Activated CD4-positive, alpha-beta T cell treated with anti-CD3 and anti-CD28 coated beads, Interleukin-2, amount 50 U/mL, for 16 hours (primary cell): ENCODE measurements at regions not wholly inside any gene's neighbourhood (a gene's known extent, or its start where the extent isn't known, plus 50 kb on each side); places are given as distances from the start of the nearest gene placed in this dataset.

Source experiments
- DNase-seq: peaks from one replicate; pipeline ENCODE4 v3.0.0-alpha.2; 2020

DNA sequence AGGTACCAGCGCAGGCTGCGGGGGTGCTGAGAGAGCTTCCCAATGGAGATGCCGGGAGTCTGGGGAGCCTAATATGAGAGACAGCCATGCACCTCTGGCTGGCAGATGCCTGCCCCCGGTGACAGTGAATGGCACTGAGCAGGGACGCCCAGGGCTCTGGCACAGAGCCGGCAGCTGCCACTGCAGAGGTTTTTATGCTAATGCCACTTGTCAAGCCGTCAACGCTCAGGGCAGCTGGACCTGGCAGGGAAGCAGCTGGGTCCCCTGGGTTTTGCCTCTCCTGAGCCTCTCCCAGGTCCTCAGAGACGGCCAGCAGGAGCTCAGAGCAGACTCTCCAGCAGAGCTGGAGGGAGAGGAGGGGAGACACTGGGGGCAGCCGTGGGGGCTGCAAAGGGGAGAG is 573.6 kb downstream of the BUD13 start:
- DNase-seq, result no peak

DNA sequence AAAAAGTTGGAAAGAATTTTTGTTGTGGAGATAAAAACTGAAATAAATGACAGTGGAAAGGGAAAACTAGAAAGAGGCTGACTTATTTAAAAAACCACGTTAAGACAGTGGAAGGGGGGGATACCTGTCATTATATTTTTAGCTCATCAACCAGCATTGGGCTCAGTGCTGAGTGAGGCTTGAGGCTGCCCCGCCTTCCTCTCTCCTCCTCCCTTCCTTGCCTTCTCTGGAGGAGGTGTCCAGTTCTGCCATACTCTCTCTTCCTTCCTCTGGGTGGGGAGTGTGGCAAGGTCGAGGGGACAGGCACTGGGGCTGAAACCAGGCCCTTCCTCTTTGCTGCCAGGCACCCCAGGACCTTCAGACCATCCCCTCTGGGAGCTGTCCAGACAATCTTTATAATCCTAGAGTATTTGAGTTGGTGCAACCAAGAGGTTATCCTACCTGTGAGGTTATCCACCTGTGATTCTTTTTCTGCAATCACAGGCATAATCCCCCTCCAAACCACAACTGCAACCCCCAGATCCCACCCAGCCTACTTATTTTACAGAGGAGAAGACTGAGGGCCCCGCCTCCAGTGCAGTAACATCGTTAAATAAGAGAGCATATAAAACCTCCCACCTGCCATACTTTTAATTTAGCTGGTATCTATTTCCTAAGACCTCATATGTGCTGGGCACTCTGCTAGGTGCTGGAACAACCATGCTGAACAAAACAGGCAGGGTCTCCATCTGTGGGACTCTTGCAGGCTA is 578.5 kb downstream of the BUD13 start:
- no peak for DNase-seq

DNA sequence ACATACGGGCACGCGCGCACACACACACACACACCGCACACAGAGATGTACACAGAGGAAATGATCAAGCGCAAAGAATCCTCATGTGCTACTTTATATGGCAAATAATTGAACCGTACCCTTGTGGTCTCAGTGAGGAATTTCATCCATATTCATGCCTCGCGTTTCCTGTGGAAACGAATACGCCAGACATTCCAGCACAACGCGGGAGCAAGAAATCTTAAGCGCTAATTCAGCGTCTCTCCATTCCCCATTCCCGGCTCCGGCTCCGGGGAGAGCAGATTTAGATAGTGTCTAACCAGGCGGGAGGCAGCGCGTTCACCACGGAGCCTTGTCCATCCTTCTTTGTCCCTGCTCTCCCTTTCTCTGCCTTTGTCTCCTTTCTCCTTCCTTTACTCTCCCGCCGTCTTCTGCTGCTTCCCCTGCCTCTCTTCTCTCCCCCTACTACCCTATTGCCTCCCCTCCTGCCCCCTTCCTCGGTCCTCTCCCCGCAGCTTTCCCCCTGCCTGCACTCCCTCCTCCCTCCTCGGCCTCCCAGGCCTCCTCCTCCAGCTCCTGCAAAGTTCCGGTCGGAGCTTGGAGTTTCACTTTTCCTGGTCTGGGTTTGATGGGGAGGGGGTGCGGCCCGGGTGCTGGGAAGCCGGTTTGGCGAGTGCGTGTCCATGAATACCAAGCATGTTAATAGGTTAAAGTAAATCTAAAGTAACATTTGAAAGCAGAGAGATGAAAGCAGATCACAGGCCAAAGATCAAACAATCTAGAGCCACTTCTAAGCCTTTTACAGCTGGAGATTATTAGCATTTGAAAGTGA is 579.3 kb downstream of the BUD13 start:
- DNase-seq, result no peak

DNA sequence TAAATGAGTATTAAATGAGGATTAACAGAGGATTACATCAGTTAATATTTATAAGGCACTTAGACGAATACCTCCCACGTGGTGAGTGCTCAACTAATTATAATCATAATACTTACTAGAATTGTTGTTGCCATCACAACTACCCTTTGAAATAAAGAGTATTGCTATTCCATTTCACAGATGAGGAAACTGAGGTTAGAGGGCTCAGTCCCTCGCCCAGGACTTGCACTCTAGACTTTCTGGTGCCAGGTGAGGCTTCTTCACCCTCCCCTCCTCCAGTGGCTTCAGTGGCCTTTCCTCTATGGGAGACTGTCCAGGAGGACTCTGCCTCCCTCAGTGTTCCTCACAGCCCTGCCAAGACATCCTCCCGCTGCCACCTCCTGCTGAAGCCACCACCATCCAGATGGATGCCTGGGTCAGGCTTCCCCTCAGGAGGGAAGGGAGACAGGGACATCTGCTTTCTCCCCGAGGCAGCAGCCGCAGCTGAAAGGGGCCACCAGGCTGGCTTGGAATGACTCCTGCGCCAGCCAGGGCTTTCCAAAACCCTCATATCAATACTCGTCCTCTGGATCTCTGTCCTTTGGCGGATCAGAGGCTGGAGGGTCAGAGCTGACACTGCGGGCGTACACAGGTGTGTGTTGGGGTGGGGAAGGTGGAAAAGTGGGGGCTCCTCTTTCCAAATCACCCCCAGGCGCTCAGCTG is 580.1 kb downstream of the BUD13 start:
- DNase-seq, result no peak

DNA sequence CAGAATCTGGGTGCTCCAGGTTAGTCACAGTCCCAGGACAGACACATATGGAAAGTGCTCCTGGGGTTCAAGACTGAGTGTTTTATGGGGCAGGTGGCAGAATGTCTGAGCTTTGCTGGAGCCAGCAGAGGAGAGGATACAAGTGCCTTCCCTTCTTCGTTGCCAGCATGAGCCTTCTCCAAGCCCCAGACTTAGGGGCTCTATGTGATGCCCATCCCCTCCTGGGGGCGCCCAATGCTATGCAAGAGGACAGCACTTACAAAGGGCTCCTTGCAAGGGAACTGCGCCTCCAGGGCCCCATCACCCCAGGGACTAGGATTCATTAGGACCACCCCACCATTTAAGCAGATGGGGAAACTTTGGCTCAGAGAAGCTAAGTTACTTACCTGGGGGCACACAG is 581.9 kb downstream of the BUD13 start:
- no peak for DNase-seq

DNA sequence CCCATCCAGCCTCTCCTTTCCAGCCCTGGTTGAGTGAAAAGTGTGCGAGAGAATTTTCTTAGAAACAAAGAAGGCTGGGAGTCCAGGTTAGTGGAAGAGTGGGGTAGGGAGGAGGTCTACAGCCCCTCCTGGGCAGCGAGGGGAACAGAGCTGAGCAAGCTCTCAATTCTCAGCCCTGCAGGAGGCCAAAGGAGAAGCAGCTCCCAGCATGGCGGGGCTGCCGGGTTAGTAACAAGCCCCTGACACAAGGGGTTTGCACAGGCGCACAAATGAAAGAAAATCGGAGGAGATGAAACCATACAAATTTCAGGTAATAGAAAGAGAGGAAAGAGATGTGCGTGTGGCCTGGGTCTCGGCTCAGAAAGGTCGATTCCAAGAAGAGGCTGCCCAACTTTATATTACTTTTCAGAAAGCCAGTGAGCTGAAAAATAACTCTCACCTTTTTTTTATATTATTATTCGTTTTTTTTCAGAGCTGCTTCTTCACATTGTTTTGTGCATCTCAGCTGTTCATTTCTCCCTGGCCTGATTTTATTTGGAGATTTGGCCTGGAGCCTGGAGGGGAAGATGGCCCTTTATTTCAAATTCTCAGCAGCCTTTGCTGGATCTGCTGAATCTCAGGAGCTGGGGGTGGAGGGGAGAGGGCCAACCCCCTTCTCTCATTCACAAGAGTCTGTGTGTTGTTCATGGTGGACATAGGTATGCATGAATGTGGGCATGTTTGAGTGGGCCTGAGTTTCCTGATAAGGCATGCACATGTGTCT is 583.2 kb downstream of the BUD13 start:
- DNase-seq, result no peak

DNA sequence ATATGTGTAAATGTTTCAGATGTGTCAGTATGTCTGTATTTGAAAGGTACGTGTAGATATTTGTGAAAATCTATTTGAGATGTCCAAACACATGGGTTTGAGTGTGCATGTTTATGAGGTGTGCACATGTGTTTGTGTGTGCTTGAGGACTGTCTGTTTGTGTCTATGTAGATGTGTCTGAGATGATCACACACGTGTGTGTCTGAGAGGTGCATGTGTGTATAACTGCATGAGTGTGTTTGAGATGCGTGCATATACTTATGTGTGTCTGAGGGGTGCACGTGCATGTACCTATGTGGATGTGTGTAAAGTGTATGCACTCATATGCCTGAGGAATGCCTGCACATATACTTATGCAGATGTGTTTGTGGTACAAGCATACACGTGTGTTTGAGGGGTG is 584.4 kb downstream of the BUD13 start:
- no peak for DNase-seq

DNA sequence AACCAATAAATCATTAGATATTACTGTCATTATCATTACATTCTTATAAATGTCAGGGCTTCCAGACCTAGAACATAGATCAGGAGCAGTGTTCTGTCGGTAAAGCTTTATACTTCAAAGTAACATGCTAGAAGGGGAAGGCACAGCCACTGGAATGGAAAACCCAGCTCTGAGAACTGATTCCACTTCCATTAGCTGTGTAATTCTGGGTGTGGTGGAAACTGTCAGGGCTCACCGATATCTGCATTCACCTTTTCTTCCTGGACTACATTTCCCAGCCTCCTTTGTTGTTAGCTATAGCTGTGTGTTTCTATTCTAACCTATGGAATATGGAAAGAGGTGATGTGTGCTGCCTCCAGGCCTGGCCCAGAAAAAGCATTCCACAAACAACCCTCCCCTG is 585.8 kb downstream of the BUD13 start:
- DNase-seq, result no peak

DNA sequence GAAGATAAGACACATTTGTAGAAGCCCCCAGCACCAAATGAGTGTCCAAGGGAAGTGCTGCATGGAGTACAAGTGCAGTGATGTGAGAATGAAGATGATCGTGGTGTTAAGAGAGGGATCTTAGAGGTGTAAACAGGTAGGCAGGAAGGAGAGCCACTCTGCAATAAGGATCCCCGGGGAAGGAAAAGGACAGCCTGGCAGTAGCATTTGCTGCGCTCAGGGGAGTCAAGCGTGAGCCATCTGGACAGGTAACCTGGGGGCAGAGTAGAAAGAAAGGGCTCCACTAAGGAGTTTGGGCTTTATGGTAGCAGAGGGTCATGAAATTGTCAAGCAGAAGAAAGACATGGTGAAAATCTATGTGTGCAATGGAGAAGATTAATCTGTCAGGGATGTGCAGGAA is 587.2 kb downstream of the BUD13 start:
- DNase-seq, result no peak

DNA sequence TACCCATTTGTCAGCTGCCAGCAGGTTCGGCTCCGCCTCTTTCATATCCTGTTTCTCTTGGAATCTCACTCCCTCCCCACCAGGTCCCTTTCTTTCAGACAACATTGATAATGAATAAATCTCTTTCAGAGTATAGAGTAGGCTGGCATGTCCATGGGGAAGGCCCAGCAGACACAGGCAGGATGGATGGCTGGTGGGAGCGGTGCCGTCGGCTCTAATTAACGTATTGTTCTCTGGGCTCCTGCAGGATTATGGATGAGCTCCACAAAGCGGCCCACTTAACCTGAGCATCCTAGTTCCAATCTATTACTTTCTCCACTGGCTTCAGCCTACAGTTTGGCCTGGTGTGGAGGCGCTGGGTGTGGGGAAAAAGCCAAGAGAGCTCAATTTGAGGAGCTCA is 588.0 kb downstream of the BUD13 start:
- no peak for DNase-seq

DNA sequence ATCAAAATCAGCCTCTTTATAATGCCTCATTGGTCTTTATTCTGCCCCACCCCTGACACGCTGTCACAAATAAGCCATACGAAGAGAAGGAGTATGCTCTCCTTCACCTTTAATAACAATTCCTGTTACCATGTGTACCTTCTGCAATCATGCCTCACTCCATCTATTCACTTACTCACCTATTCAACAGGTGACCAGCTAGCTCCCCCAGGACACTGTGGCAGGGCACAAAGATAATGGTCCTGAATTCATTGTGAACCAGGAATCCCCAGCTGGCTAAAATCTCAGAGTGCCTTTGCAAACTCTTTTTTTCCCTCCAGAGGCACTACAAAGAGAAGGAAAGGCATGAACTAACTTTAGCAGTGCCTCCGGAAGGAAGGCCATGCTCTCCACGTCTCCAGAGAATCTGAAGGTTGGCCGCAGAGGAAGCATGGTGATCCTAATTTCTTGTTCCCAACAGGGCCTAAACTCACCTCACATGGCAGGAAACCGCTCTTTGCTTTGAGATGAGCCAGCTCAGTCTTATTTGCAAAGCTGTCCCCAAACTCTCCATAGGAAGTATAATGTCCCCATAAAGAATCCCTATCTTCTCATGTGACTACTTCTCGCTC is 590.3 kb downstream of the BUD13 start:
- no peak for DNase-seq

DNA sequence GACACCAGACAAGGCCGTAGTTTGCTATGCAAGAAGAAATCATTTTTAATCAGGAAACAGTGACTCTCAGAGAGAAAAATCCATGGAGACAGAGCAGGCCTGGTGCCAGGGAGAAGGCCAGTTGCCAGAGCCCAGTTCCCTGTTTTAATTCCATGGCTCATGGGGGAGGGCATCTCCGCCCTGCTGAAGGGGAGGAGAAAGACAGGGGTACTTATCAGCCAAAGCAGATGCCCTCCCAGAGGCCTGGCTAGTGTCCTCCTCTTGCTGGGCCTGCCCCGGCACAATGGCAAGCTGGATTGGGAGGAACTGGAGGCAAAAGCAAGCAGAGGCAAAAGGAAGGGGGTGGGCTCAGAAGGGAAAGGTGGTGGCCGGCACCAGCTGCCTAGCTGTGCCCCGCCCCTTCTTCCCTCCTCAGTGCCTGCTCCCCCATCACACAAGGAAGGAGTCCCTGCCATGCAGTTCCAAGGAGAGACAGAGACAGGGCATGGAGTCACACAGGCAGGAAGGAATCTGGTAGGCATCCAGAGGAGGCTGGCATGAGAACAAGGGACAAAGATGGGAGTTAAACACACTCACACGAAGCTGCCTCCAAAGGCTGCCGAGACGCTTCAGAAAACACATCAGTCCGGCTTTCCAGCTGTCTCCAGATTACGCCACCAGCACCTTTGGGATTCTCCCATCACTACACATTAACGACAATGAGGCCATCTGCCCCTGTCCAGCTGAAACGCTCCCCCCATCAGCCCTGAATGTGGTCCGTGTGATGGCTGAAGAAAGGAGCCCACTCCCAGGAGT is 591.8 kb downstream of the BUD13 start:
- DNase-seq, result no peak

DNA sequence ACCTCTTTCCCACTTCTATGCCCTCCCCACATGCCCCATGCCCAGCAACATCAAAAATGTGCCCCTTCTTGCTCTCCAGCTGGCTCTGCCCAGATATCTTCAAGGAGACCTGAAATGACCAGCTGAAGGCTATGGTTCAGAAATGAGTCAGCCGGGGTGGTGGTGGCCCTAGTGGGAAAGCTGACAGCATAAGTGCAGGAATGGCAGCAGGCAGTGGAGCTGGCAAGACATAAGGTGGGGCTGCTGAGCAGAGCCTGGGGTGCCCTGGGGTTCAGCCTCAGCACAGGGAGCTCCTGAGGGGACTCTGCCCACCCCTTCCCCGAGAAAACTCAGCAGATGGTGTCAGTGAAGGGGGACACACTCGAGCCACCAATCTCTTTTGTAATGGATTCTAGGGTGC is 593.4 kb downstream of the BUD13 start:
- no peak for DNase-seq

DNA sequence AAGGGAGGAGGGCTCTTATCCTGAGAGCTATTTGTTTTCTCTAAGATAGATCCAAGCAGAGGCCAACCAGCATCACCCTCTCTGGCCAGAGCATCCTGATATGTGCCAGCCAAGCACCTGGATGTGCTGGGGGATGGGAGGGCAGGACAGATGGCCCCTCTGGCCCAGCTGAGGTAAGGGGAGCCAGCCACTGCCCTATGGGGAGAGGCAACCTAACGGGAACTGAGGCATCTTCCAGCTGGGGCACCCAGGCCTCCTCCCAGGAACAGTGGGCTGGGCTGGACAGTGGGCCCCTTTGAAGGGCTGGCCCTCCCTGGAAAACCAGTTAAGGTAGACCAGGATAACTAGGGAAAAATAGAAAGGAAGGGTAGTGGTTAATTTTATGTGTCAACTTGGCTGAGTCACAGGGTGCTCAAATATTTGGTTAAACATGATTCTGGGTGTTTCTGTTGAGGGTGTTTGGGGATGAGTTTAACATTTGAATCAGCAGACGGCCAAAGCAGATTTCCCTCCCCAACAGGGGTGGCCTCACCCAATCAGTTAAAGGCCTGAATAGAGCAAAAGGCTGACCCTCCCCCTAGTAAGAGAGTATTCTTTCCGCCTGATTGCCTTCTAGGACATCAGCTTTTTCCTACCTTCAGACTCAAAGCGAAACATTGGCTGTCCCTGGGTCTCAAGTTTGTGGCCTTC is 595.1 kb downstream of the BUD13 start:
- no peak for DNase-seq

DNA sequence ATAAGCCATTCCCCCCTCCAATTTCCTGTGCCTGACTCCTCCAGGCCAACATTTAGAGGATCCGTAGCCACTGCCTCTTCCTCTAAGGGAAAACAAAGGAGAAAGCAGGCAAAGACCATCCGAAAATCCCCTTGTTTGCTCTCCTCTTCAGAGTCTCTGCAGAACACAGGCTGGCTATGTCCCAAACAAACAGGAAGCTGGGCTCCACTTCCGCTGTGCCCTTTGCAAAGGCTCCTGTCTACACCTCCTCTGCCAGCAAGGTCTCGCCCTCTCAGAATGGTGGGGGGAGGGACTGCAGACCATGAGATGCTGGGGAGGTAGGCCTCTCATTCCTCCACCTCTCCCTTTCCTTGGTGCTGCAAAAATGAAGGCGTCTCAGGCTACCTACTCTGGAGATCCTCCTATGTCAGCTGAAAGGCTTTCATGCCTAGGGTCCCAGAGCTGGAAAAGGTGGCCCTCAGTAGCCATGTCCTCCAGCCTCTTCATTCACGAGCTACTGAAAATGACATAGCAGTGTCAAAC is 596.2 kb downstream of the BUD13 start:
- DNase-seq, result no peak

DNA sequence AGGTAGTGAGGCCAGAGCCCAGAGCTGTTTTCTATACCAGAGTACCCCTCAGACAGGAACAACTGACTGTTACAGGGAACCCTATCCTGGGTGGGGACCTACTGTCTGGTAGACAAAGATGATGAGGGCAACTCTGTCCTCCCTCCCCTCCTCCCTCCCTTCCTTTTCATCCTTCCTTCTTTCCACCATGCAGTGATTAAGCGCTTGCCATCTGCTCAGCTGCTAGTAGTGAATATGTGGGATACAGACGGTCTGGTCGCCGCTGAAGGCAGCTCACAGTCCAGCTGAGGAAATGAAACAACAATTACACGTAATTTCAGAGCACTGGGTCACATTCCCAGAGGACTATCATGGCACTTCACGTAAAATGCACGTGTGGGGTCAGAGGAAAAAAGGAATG is 597.1 kb downstream of the BUD13 start:
- DNase-seq, result no peak

DNA sequence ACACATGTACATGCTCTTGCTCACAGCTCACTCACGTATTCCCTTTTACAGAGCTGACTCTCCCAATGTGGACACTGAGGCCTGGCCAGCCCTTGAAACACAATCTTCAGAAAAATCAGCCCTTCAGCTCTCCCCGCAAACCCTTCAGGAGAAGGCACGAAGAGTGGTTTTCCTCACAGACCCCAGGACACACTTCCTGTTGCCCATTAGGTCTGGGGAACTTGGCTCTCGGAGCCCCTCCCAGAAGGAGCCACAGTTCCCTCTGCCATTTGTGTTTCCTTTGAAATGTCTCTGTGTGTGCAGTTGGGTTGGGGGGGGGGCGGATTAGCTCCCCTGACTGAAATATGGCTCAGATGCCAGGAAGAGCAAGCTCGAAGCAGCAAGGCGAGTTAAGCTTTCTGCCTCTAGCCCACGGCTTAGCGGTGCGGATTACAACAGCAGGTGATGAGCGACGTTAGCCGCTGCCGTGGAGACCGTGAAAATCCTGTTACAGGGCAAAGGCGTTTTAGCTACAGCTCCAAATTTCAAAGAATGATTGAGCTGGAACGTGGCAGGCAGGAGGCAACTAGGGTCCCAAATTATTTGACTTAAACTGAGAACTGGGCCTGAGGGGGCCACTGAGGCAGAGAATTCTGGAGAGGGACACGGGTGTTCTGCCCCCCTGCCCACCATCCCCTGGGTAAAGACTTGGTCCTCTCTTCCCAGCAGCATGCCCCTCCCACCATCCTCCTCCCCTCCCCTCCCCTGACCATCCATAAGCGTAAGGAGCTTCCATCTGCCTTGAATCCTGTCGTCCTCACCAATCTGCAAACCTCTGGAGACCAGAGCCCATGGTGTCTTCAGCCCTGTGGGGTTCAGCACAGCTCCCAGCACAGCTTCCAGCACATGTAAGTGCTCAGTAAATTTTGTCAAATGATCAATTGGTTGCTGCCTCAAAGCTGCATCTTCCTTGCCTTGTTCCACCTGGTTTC is 598.6 kb downstream of the BUD13 start:
- DNase-seq, result no peak

DNA sequence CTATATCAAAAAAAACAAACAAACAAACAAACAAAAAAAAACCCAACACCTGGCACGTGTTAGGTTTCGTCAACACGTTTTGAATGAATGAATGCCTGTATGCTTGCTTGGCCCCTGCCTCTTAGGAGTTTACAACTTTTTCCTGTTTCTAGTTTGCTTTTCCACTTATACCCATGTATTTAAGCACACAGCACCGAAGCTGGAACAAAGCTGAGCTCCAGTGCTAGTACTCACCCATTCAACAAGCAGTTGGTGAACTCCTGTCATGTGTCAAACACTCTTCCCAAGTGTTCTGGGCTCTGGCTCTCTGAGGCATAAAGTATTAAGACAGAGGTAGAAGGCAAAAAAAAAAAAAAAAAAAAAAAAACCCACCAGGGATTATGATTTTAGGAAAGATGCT is 599.3 kb downstream of the BUD13 start:
- no peak for DNase-seq

DNA sequence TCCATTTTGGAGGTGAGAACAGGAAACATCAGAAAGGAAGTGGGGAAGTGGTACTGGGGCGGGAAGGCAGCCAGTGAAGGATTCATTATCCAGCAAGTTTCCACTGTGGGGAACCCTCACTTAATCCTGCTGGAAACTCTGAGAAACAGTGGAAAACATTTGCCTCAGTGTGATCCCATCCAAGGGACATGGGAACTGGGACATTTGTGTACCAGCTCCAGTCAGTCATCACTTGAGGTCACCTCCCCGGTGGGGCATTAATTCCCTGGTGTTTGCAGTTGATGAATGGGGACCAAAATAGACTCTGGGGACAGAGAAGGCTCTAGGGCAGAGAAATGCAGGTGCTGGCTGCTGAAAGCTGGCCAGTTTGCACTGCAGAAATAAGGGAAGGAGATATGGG is 599.9 kb downstream of the BUD13 start:
- no peak for DNase-seq

DNA sequence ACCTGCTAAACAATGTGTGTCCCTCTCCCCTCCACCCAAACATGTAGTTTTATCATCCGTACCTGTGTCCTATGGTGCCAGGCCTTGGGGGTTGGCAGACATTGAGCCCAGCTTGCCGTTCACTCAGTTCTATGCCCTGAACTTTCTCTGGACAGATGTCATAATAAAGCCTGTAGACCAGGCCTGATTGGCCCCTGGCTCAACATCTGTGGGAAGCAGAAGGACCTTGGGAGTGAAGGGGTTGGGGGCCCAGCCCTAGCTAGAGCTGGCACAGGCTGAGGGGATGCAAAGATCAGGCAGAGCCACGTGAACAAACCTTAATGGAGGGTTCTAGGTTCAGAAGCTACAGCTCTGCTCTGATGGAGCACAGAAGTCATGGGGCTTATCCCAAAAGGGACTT is 600.6 kb downstream of the BUD13 start:
- DNase-seq, result no peak
